NCI-H2196 (cell line): ENCODE measurements at regions not wholly inside any gene's neighbourhood (a gene's known extent, or its start where the extent isn't known, plus 50 kb on each side); places are given as distances from the start of the nearest gene placed in this dataset.
"Not testable (repeated sequence)": the region's sequence is repeated elsewhere in the genome, so short reads cannot be mapped to it uniquely, and the experiment has no call there.

ENCODE experiments used
- DNase-seq: peaks from one replicate; lab custom pipeline; 2025; ENCODE audit not compliant: unreplicated experiment; lab: John Stamatoyannopoulos, UW

DNA sequence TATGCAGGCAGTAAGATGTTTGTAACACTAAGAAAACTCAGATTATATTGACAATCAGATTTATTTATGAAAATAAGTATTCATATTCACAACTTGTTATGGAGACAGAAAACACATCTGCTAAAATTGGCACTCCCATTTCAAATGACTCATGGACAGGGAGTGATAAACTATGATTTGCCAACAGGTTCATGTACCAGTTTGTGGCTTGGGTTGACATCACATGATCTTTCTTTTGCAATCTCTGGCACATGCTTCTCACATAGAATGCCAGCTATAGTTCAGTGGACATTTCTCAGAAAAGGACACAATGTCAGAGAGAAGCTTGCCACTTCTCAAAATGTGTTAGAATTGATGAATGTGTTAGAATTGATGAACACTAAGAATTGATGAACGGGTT lies 663.2 kb upstream of the ANKRD30A start:
- DNase-seq: no peak

DNA sequence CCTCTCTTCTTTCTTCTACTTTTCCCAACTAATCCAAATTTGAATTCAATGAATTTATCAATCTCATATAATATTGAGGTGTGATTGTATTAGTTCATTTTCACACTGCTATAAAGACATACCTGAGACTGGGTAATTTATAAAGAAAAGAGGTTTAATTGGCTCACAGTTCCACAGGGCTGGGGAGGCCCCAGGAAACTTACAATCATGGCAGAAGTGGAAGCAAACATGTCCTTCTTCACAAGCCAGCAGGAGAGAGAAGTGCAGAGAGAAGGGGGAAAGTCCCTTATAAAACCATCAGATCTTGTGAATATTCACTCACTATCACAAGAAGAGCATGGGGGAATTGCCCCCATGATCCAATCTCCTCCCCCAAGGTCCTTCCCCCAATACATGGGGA lies 667.0 kb upstream of the ANKRD30A start:
- not testable (repeated sequence) for DNase-seq

DNA sequence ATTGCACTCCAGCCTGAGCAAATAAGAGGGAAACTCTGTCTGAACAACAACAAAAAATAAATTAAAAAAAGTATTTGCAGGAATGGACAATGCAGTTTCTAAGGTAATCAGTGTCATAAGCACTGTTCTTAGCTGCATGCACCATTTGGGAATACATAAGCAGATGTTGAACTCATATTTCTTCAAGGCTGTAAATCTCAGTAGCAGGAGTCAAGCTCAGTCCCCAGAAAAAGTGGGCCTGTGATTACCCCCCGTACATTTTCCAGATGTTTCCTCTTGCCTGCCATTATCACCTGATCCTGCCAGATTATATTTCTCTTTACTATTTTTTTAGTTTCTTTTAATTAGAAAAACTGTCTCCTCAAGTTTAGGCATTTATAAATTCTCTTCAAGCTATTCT lies 667.6 kb upstream of the ANKRD30A start:
- DNase-seq: no peak

DNA sequence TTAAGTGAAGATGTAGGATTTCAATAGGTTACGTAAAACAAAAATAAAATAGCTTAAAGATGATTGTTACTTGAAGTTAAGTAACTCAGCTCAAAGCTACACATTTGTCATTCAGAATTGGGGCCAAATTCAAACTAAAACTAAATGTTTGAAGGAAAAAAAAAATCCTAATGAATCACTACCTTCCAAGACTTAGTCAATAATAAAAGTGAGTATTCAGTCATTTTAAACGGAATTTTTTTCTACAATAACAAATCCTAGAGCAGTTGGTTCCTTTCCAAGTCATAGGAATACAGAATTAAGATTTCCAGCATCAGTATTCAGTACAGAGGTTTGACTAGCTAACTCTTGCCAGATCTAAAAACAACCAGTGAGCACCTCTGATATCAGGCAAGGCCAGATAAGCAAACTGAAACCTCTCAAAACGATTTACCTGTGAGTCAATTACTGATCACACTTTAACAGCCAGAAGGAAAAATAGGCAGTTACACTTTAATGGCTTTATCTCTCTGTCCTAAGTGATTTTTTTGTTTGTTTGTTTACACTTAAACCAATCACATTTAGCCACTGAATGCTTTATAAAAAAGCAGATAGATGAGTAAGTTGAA lies 669.8 kb upstream of the ANKRD30A start:
- DNase-seq: no peak

DNA sequence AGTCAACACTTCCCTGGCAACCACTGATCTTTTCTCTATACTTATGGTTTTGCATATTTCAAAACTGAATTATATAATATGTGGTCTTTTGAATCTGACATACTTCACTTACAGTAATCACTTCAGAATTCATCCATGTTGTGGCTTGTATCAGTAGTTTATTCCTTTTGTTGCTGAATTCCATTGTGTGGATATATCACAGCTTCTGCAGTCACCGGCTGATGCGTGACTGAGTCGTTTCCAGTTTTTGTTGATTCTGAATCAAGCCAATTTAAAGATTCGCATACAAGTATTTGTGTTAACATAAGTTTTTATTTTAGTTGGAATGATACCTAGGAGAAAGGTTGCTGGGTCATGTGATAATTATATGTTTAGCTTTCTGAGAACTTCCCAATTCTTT lies 672.5 kb upstream of the ANKRD30A start:
- DNase-seq: no peak

DNA sequence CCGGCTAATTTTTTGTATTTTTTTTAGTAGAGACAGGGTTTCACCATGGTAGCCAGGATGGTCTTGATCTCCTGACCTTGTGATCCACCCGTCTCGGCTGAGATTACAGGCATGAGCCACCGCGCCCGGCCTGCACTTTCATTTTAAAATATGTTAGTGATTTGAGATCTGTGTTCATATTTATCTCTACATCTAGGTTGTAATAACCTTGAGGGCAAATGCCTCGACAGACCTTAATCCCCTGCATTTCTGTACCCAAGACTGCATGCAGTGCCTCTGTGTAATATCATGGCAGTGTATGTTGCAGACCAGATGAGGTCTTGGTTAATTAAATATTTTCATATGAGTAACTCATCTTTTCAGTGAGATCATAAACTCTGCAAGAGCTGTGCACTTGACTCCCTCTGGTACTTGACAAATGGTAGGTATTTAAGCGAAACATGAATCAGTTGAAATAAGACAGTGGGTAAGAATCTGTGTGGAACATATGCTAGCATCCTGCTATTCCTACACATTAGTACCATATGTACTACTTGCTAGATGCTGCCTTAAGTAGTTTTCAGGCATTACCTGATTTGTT lies 673.9 kb upstream of the ANKRD30A start:
- no peak for DNase-seq

DNA sequence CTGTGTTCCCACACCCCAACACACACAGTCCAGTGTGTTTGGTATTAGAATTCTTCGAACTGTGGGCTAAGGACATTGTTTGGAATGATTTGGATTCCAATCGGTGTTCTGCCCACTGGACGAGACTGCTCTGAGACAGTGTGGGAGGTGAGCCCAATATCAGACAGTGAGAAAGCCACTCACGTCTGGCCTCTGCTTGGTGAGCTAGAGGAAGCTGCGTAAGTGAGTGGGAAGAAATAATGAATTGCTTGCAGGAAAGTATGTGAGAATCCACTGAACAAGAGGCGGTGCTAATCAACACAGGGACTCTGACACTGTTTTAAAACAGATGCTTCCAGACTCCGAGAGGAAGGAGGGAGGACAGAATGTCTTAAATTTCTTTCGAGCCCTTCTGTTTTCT lies 675.0 kb upstream of the ANKRD30A start:
- DNase-seq: no peak

DNA sequence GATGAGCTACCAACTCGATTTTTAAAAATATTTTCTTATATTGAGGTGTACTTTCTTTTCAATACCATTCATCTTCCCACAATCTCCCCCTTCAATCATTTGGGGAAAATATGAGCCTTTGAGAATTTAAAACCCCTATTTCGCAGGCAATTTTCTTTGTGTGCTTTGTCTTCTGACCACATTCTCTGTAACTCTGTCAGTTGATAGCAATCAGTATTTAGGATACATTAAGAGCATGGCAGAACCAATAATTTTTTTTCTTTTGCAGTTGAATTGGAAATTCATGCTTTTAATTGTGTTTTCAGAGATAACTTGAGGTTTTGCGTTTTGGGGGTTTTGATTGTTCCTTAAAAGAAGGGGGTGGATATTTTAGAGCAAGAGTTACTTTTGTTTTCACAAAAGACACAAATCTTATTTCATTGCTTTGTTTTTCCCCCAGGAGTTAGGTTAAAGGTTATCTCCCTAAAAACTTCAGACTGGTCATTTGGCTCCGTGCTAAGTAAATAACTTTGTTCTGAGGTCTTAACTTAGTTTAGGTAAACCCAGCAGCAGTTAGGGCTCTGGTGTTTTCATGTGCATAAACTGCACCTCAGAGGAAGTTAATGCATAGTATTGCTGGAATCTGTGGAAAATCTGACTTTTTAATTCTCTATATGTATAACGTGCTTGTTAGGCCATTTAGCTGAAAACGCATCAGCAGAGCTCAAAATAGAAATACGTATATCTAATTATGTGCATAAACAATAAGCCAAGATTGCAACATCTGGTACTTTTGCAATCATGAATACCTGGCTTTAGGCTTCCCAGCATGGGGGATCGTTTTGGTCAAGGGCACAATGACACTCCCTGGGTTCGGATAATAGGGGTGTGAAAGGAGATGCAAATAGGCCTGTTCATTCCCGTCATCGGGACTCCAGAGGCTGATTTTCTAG lies 676.4 kb upstream of the ANKRD30A start:
- no peak for DNase-seq

DNA sequence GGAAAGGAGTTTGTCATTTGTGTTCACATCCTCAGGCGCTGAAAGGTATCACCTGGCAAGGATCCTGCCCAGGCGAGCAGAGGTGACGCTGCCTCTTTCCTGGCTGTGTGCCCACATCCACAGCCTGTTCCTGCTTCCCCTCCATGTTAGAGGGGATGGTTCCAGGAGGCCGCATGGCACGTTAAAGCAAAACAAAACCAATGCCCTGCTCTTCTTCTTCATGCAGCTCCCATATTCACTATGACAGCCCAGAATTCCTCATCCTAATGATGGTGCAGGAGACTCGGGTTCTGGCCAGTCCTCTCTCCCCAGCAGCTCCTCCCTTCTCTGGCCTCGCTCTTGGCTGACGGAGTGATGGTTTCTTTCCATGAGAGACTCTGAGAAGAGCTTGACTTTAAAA lies 678.5 kb upstream of the ANKRD30A start:
- DNase-seq: peak; percentile 1

DNA sequence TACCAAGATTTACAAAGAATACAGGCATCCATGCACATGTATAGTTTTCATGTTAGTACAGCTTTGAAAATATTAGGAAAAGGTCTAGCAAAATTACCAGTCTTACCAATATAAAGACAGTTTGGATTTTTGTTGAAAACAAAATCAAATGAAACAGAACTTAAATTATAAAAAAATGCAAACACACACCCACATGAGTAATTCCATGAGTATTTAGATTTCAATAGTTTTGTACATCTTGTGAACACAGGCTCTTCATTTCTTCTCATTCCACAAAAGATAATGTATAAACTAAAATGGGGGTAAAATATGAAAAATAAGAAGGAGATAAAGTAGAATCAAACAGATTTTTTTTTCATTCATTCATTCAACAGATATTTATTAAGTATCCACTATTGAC lies 682.2 kb upstream of the ANKRD30A start:
- DNase-seq: no peak

DNA sequence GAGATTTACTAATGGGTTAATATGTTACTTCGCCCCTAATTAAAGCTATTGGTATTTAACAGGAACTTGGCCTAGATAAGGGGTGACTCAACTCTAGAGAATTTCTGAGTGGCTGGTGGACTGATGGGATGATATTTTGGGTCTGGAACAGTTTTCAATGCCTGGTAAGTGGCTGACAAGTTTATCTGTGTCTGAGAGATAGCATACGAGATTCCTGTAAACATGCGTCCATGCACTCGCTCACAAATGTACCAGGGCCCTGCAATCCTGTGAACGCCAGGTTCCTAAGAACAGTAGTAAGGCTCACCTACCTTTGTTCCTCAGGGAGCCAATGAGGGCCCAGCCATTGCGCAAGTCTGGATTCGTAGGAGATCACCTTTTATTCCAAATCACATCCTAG lies 683.8 kb upstream of the ANKRD30A start:
- no peak for DNase-seq

DNA sequence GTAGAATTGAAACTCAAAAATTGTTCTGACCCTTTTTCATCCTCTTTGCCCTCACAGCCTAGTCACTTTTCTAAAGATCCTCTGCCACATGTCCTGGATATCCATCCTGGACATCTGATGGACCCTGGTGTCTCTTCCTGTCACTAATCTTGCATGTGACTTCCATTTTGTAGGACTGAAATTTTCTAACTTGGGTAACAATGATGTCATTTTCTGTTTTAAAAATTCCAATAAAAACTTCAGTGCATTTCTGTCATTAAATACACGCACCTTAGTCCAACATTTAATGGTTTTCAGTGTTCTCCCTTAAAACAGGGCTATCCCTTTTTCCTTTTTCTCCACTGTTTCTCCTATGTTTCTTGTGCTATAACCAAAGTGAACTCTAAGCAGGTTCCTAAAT lies 684.9 kb upstream of the ANKRD30A start:
- DNase-seq: no peak

DNA sequence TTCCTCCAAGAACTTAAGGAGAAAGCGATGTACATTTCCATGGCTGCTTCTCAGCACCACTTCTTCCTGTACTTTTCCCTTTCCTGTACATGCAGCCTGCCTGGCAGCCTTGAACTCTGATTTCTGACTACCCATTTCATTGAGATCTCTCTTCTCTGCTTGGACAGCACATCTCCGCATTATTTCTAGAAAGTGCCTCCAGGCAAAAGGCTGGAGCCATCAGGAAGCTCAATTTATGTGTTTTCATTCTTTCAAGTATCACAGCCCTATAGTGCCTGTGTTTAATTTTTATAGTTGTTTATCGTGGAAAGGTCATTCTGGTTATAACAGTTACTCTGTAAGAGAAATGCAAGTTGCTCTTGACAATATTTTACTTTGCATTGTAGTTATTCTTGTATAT lies 688.0 kb upstream of the ANKRD30A start:
- DNase-seq: no peak

DNA sequence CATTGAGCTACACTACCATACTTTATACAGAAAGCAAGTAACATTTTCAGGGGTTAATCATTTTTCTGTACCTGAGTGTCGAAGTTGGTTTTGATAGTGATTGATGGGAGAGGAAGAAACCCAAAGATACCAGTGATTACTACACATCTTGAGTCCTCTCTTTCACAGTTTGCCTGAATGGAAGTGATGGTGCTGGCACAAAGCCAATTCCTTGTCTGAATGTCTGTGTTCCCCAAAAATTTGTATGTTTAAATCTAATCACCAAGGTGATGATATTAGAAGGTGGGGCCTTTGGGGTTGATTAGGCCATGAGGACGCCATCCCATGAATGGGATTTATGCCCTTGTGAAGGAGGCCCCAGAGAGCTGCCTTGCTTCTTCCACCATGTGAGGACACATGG lies 696.9 kb upstream of the ANKRD30A start:
- DNase-seq: no peak

DNA sequence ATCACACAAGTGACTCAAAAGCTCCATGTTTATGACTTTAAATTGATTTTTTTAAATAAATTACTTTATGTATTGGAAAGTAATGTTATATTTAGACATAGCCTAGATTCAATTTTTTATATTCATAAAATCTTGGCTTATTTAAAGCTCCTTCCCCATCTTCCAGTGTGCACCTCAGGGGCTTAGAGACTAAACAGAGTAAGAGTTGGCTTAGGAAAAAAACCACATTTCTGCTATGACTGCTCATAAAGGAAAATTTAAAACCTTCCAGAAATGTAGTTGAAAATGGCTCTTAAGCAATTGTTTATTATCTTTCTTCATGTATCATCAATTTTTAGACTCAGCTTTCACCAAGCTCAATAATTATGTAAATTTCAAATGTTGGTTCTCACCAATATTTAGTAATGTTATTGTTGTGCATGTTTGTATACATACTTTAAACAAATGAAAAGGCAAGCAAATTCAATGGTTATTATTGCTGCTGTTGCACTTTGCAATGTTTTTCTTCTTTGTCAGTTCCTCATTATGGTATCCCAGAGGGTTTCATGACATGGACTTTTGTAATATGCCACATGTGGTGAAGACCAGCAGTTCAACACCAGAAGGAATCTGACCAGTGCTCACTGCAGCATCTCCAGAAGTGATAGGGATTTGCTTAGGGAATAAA lies 700.1 kb upstream of the ANKRD30A start:
- no peak for DNase-seq

DNA sequence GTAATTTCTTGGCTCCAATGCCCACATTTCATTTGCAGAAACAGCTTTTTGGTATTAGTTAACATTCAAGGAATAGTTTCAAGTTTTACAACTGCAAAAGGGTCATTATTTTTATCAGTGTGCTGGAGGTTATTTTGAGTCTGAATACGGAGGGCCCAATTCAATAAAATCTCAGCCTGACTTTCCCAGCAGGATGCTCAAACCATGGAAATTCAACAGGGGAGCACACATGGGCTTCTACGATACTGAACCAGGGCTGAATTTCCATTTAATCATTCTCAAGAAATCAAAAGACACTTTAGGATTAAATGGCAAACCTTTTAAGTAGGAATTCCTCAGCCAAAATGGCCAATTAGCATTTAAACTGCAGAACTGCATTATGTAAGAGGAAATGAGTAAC lies 700.9 kb upstream of the ANKRD30A start:
- DNase-seq: no peak

DNA sequence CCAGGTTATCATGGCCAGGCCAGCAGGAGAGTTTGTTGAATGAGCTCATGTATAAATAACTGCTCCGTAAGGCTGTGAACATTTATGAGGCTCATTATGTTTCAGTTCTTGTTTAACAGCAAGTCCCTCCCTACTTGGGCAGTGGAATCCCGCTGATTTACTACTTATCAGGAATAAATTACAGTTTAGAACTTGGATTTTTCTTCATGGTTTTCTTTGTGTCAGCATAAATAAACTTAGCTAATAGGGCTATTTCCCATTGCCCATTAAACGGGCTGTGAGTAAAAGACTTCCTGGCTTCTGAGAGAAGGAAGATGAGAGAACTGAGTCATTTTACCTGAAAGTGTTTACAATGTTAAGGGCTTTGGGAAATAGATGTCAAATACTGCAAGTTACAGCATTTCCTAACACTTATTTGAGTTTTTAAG lies 701.6 kb upstream of the ANKRD30A start:
- DNase-seq: no peak

DNA sequence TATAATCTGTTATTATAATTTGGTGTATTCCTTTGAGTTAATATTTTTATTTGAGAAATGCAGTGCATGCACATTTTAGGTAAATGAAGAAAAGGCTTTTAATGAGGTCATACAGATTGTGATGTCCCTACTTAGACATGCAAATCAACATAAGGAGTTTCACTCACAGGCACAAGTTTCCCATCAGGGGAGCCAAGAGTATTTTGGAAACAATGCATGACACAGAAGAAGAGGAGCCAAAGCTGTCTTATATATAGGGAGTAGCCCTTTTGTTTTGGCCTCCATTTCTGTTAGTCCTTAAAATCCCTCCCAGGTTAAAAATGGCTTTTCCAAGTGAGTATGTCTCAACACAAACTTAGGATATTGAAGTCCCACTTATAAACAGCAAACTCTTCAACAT lies 703.4 kb upstream of the ANKRD30A start:
- no peak for DNase-seq

DNA sequence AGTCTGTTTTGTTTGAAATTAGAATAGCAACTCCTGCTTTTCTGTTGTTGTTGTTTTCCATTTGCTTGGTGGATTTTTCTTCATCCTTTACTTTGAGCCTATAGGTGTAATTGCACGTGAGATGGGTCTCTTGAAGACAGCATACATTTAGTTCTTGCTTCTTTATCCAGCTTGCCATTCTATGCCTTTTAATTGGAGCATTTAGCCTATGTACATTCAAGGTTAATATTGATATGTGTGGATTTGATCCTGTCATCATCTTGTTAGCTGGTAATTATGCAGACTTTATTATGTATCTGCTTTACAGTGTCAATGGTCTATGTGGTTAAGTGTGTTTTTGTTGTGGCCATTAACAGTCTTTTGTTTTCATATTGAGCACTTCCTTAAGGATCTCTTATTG lies 708.9 kb upstream of the ANKRD30A start:
- no peak for DNase-seq

DNA sequence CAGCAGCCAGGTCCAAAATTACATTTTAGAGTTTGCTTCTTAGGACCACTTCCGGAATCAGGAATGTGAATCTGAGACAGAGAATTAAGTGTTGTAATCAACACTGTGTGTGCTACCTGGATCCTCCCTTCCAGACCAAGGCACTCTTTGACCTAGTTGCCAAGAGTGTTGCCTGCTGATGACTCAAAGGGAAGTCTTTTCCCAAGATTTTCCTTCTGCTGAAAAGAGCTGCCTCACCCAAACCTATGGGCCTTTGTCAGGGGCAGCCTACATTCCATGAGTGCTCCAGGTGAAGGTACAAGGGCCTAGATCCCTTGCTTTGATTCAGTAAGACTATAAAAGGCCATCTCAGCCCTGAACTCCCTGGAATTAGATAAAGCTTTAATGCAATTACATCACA lies 712.5 kb upstream of the ANKRD30A start:
- DNase-seq: no peak

DNA sequence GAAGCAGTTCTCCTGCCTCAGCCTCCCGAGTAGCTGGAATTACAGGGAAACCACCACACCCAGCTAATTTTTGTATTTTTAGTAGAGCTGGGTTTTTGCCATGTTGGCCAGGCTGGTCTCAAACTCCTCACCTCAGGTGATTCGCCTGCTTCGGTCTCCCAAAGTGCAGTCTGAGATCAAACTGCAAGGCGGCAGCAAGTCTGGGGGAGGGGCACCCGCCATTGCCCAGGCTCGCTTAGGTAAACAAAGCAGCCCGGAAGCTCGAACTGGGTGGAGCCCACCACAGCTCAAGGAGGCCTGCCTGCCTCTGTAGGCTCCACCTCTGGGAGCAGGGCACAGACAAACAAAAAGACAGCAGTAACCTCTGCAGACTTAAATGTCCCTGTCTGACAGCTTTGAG lies 725.2 kb upstream of the ANKRD30A start:
- DNase-seq: not testable (repeated sequence)

DNA sequence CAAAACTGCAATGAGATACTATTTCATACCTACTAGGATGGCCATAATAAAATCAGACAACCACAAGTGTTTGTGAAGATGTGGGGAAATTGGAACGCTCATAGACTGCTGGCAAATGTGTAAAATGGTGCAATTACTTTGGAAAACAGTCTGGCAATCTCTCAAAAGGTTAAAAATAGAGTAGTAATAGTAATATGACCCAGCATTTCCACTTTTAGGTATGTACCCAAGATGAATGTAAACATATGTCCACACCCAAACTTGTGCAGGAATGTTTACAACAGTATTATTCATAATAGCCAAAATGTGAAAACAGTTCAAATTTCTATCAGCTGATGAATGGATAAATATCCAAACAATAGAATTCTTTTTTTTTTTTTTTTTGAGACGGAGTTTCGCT lies 731.6 kb upstream of the ANKRD30A start:
- no peak for DNase-seq
